Astrocyte of the spinal cord (primary cell): ENCODE measurements at regions not wholly inside any gene's neighbourhood (a gene's known extent, or its start where the extent isn't known, plus 50 kb on each side); places are given as distances from the start of the nearest gene placed in this dataset.

Experiments used
- DNase-seq: peaks from one replicate; pipeline ENCODE4 v3.0.0; 2011; ENCODE audit warnings: low read depth, low spot score
- H3K4me3 ChIP-seq: 2 replicates; pipeline ENCODE4 v1.5.1; 2011; ENCODE audit warnings: low read depth, mild to moderate bottlenecking, low read length, moderate library complexity
- CTCF ChIP-seq: IDR thresholded peaks from 2 replicates; pipeline ENCODE4 v1.5.1; 2012; ENCODE audit warnings: low read depth, mild to moderate bottlenecking, low read length, inconsistent platforms
- in situ Hi-C: cut with HindIII; loops from 2 replicates; pipeline ENCODE4 v1.10.0; 2017; ENCODE audit warnings: low sequenced_read_pairs

- no peak overlapping the region for H3K4me3 ChIP-seq
- DNase-seq: peak; percentile 18
These were observed 83.3 kb downstream of the ETS2 start for GRCh38 chr21:38888991-38889561.

GRCh38 chr21:38887749-38888148 lies 82.0 kb downstream of the ETS2 start:
- no peak for TF ChIP-seq CTCF
- in situ Hi-C loops: no loop called here
- no peak for DNase-seq
- no peak overlapping the region for H3K4me3 ChIP-seq

More at GRCh38 chr21:38888991-38889561, 83.3 kb downstream of the ETS2 start:
- TF ChIP-seq CTCF: no peak
- in situ Hi-C loops: no loop called here

GRCh38 chr21:38887062-38887686 lies 81.4 kb downstream of the ETS2 start:
- in situ Hi-C loops: no loop called here
- TF ChIP-seq CTCF: no peak
- H3K4me3 ChIP-seq: no peak overlapping the region
- DNase-seq: no peak

GRCh38 chr21:38885909-38886308 lies 80.2 kb downstream of the ETS2 start:
- TF ChIP-seq CTCF: no peak
- H3K4me3 ChIP-seq: no peak overlapping the region
- DNase-seq: no peak
- in situ Hi-C loops: no loop called here

GRCh38 chr21:38884440-38884839 lies 78.7 kb downstream of the ETS2 start:
- in situ Hi-C loops: no loop called here
- H3K4me3 ChIP-seq: no peak overlapping the region
- DNase-seq: no peak
- TF ChIP-seq CTCF: no peak

GRCh38 chr21:38883142-38883541 lies 77.4 kb downstream of the ETS2 start:
- in situ Hi-C loops: no loop called here
- DNase-seq: no peak
- no peak overlapping the region for H3K4me3 ChIP-seq
- TF ChIP-seq CTCF: no peak

GRCh38 chr21:38881131-38881530 lies 75.4 kb downstream of the ETS2 start:
- no peak for TF ChIP-seq CTCF
- in situ Hi-C loops: no loop called here

More at GRCh38 chr21:38881131-38881530, 75.4 kb downstream of the ETS2 start:
- DNase-seq: no peak
- H3K4me3 ChIP-seq: no peak overlapping the region
